Left ventricle myocardium inferior (tissue), 1 donor: ENCODE measurements at regions not wholly inside any gene's neighbourhood (a gene's known extent, or its start where the extent isn't known, plus 50 kb on each side); places are given as distances from the start of the nearest gene placed in this dataset.

ENCODE experiments used
- DNase-seq: peaks from one replicate; pipeline ENCODE4 v3.0.0-alpha.2; 2020
- H3K27ac ChIP-seq: fragments of 200-600 bp; replicated peaks from 2 replicates; pipeline ENCODE4 v1.8.0; 2021
- H3K27me3 ChIP-seq: fragments of 200-600 bp; 2 replicates; pipeline ENCODE4 v1.8.0; 2021; ENCODE audit warnings: low read depth
- H3K36me3 ChIP-seq: fragments of 200-600 bp; 2 replicates; pipeline ENCODE4 v1.8.0; 2021
- H3K4me1 ChIP-seq: fragments of 200-600 bp; 2 replicates; pipeline ENCODE4 v1.8.0; 2021
- H3K4me3 ChIP-seq: fragments of 200-600 bp; 2 replicates; pipeline ENCODE4 v1.8.0; 2021; ENCODE audit warnings: mild to moderate bottlenecking, moderate library complexity
- H3K9me3 ChIP-seq: fragments of 200-600 bp; replicated peaks from 2 replicates; pipeline ENCODE4 v1.8.0; 2021
- intact Hi-C: fragments of 100-400 bp; cut with micrococcal nuclease; formaldehyde crosslinking; loops from one replicate; pipeline ENCODE4 v1.11.0; 2022
- TF ChIP-seq, protein P1 (sequence below): fragments of 200-600 bp; IDR thresholded peaks from 2 replicates; pipeline ENCODE4 v1.8.0; 2021; ENCODE audit warnings: antibody characterized with exemption, mild to moderate bottlenecking, borderline replicate concordance
- donor health status: DM: no; HTN: yes; CAD: no; lungs with severe emphysema.

DNA sequence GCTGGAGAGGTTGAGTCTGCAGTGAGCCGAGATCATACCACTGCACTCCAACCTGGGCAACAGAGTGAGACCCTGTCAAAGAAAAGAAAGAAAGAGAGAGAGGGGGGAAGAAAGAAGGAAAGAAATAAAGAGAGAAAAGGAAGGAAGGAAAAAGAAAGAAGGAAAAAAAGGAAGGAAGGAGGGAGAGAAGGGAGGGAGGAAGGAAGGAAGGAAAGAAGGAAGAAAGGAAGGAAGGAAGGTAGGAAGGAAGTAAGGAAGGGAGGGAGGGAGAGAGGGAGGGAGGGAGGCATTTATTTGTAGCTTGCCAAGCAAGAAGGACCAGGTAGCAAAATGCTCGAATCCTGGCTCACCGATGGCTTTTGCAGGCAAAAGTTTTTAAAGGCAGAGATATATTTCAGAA lies 74.5 kb upstream of the BAIAP2L1 start:
- no peak overlapping the region for H3K27ac ChIP-seq
- DNase-seq, result no peak
- no peaks in the 10 kb centered on the region for H3K36me3 ChIP-seq
- H3K9me3 ChIP-seq, result peaks cover 4% of the 10 kb centered on the region
- no peak overlapping the region for H3K4me3 ChIP-seq
- H3K27me3 ChIP-seq, result peaks cover 55% of the 10 kb centered on the region
- intact Hi-C loops, result no loop called here
- peaks cover 8% of the 10 kb centered on the region for H3K4me1 ChIP-seq
- TF ChIP-seq, protein P1, sequence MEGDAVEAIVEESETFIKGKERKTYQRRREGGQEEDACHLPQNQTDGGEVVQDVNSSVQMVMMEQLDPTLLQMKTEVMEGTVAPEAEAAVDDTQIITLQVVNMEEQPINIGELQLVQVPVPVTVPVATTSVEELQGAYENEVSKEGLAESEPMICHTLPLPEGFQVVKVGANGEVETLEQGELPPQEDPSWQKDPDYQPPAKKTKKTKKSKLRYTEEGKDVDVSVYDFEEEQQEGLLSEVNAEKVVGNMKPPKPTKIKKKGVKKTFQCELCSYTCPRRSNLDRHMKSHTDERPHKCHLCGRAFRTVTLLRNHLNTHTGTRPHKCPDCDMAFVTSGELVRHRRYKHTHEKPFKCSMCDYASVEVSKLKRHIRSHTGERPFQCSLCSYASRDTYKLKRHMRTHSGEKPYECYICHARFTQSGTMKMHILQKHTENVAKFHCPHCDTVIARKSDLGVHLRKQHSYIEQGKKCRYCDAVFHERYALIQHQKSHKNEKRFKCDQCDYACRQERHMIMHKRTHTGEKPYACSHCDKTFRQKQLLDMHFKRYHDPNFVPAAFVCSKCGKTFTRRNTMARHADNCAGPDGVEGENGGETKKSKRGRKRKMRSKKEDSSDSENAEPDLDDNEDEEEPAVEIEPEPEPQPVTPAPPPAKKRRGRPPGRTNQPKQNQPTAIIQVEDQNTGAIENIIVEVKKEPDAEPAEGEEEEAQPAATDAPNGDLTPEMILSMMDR, result no peak

DNA sequence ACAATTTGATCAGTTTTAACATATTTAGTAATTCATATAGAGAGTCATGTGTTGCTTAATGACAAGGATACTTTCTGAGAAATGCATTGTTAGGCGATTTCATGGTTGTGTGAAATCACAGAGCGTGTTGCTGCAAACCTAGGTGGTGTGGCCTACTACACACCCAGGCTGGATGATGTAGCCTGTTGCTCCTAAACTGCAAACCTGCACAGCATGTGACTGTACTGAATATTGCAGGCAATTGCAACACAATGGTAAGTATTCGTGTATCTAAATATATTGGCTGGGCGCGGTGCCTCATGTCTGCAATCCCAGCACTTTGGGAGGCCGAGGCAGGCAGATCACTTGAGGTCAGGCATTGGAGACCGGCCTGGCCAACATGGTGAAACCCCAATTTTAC lies 73.7 kb upstream of the BAIAP2L1 start:
- TF ChIP-seq, protein P1, result no peak
- no peaks in the 10 kb centered on the region for H3K9me3 ChIP-seq
- H3K4me3 ChIP-seq, result no peak overlapping the region
- H3K27me3 ChIP-seq, result peaks cover 63% of the 10 kb centered on the region
- H3K4me1 ChIP-seq, result peaks cover 9% of the 10 kb centered on the region
- no peak overlapping the region for H3K27ac ChIP-seq
- no peak for DNase-seq
- intact Hi-C loops, result no loop called here
- H3K36me3 ChIP-seq, result no peaks in the 10 kb centered on the region

DNA sequence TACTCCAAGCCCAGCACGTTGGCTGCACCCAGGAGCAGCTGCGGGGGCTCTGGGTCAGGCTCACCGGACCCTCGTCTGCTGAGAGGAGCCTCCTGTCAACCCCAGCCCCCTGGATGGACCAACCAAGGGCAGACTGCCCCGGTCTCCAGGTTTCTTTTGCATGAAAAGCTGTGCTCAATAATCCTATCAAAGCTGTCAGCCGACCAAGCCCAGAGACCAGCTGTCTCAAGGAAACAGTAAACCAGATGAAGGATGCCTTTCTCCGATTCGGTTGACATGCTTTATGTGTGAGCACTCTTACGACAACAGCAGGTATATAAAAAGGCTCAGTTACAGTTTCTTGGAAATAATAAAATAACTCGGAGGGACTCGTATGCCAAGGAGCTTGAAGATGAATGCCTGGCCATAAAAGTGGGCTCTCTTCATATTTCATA lies 71.6 kb upstream of the BAIAP2L1 start:
- H3K27ac ChIP-seq, result no peak overlapping the region
- peaks cover 4% of the 10 kb centered on the region for H3K9me3 ChIP-seq
- peaks cover 78% of the 10 kb centered on the region for H3K27me3 ChIP-seq
- H3K4me3 ChIP-seq, result no peak overlapping the region
- no peak for DNase-seq
- H3K36me3 ChIP-seq, result no peaks in the 10 kb centered on the region
- TF ChIP-seq, protein P1, result no peak
- peaks cover 9% of the 10 kb centered on the region for H3K4me1 ChIP-seq
- intact Hi-C loops, result no loop called here

DNA sequence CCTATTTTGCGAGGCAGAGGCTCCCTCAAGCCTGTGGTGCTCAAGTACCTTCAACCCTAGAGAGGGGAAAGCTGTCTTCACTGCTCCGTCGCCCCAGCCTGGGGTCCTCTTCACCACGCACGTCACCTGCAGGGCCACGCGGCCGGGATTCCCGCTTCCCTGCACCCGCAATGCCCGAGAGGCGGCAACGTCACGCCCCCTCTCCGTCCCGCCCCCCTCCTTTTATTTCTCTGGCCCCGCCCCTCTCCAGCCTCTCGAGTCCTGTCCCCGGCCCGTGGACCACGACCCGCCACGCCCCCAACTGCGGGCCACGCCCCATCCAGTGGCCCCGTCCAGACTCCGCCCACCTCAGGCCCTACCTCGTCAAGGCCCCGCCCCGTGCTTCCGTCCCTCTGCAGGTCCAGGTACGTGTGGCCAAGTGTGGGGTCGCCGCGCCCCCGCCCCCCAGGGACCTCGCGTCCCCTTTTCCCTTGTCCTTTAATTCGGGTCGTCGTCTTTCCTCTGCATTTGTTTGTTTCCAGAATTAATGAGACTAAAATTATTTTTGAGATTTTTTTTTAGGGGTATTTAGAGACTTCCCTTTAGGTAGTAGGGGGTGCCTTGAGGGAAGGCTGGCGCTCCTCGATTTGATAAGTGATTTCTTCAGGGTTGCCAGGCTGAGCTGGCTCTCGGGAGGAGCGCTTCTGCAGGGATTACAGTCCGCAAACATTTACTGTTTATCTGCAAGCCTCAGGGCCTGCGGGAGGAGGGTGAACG lies 69.8 kb upstream of the BAIAP2L1 start:
- peak overlapping the region; percentile 45 for H3K4me3 ChIP-seq
- TF ChIP-seq, protein P1, result no peak
- H3K27me3 ChIP-seq, result peaks cover 78% of the 10 kb centered on the region
- no peak overlapping the region for H3K27ac ChIP-seq
- peaks cover 9% of the 10 kb centered on the region for H3K4me1 ChIP-seq
- intact Hi-C loops, result no loop called here
- no peaks in the 10 kb centered on the region for H3K36me3 ChIP-seq
- DNase-seq, result peak; percentile 21
- peaks cover 4% of the 10 kb centered on the region for H3K9me3 ChIP-seq

DNA sequence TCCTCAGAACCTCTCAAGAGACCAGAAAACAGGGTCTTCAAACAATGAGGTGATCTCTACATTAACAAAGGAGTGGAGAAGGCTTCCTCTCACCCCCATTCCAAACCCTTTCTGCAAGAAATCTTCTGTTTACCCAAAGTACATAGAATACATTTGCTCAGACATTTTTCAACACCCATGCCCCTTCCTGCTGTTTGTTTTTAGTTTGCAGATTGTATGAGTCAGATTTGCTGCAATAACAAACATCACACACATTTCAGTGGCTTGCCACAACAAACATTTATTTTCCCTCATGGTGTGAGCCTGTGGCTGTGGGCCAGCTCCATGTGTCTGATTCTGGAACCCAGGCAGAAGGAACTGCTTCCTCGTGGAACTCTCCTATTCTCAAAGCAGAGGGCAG lies 68.2 kb upstream of the BAIAP2L1 start:
- peaks cover 9% of the 10 kb centered on the region for H3K4me1 ChIP-seq
- DNase-seq, result no peak
- no peak overlapping the region for H3K27ac ChIP-seq
- peaks cover 92% of the 10 kb centered on the region for H3K27me3 ChIP-seq
- peaks cover 4% of the 10 kb centered on the region for H3K9me3 ChIP-seq
- H3K4me3 ChIP-seq, result no peak overlapping the region
- H3K36me3 ChIP-seq, result no peaks in the 10 kb centered on the region
- TF ChIP-seq, protein P1, result no peak
- intact Hi-C loops, result no loop called here
